HG02938 (cell line): ENCODE measurements at regions not wholly inside any gene's neighbourhood (a gene's known extent, or its start where the extent isn't known, plus 50 kb on each side); places are given as distances from the start of the nearest gene placed in this dataset.

Experiments used
- ATAC-seq: cut with Tn5 transposase; IDR thresholded peaks from one replicate; pipeline ENCODE4 v1.9.1; 2021; ENCODE audit warnings: mild to moderate bottlenecking, moderate library complexity; ENCODE audit not compliant: unreplicated experiment

- no peak for ATAC-seq
These were observed 991.0 kb upstream of the CHAC2 start for GRCh38 chr2:52776571-52776970.

GRCh38 chr2:52775674-52776073 lies 991.9 kb upstream of the CHAC2 start:
- no peak for ATAC-seq

- ATAC-seq = no peak
These were observed 1001.9 kb upstream of the CHAC2 start for GRCh38 chr2:52765735-52766134.

GRCh38 chr2:52749764-52750163 lies 1017.8 kb upstream of the CHAC2 start:
- ATAC-seq = no peak

- ATAC-seq = no peak
These were observed 1022.5 kb upstream of the CHAC2 start for GRCh38 chr2:52745144-52745543.

- ATAC-seq = no peak
These were observed 1034.7 kb upstream of the CHAC2 start for GRCh38 chr2:52732849-52733395.

- ATAC-seq = no peak
These were observed 1043.0 kb upstream of the CHAC2 start for GRCh38 chr2:52724585-52724984.

GRCh38 chr2:52717836-52718235 lies 1049.8 kb upstream of the CHAC2 start:
- no peak for ATAC-seq

- ATAC-seq = no peak
These were observed 1056.6 kb upstream of the CHAC2 start for GRCh38 chr2:52710810-52711618.

- ATAC-seq = no peak
These were observed 1063.4 kb upstream of the CHAC2 start for GRCh38 chr2:52704251-52704650.

GRCh38 chr2:52703004-52703403 lies 1064.6 kb upstream of the CHAC2 start:
- no peak for ATAC-seq

- ATAC-seq = no peak
These were observed 1069.2 kb upstream of the CHAC2 start for GRCh38 chr2:52698408-52698807.

- ATAC-seq = no peak
These were observed 1069.9 kb upstream of the CHAC2 start for GRCh38 chr2:52697690-52698089.

- ATAC-seq = no peak
These were observed 1071.9 kb upstream of the CHAC2 start for GRCh38 chr2:52695731-52696130.

- ATAC-seq = no peak
These were observed 1080.7 kb upstream of the CHAC2 start for GRCh38 chr2:52686935-52687334.

GRCh38 chr2:52676056-52676455 lies 1091.5 kb upstream of the CHAC2 start:
- ATAC-seq = no peak

- no peak for ATAC-seq
These were observed 1098.9 kb upstream of the CHAC2 start for GRCh38 chr2:52668724-52669123.

GRCh38 chr2:52659546-52659945 lies 1108.1 kb upstream of the CHAC2 start:
- no peak for ATAC-seq

GRCh38 chr2:52658598-52658997 lies 1109.0 kb upstream of the CHAC2 start:
- no peak for ATAC-seq

GRCh38 chr2:52639692-52640091 lies 1127.9 kb upstream of the CHAC2 start:
- ATAC-seq = no peak

GRCh38 chr2:52632543-52632942 lies 1135.1 kb upstream of the CHAC2 start:
- ATAC-seq = no peak

GRCh38 chr2:52629944-52630343 lies 1137.7 kb upstream of the CHAC2 start:
- ATAC-seq = no peak

GRCh38 chr2:52629531-52629930 lies 1138.1 kb upstream of the CHAC2 start:
- no peak for ATAC-seq
